ENCODE measurements at regions not wholly inside any gene's neighbourhood (a gene's known extent, or its start where the extent isn't known, plus 50 kb on each side); places are given as distances from the start of the nearest gene placed in this dataset.

DNA sequence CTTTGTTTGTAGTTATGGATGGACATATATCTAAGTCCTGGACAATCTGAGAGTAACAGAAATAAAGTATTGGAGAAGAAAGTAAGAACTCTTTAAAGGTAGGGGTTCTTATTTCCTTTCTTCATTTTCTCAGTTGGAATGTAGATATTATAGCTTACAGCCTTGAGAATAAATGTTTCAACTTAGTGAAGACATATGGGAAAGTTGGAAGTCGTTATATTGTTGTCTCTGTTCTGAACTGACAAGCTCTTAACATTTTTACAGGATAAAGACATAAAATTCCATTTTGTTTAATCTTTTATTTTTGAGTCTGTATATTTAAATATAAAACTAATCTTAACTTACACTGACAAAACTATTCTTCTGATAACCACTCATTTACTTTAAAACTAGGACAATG, 2187.5 kb upstream of the ACO1 start:
- TF ChIP-seq CTCF (IDR thresholded peaks at IDR 0.05): no peak
- H3K4me1 ChIP-seq: no peaks in the 10 kb centered on the region
- H3K9ac ChIP-seq (ENCODE audit: low read depth in 2 of 2, low read length in 2 of 2): no peak overlapping the region
- no peak overlapping the region for H3K4me3 ChIP-seq
- H3K36me3 ChIP-seq: no peaks in the 10 kb centered on the region
- H3K9me3 ChIP-seq: no peaks in the 10 kb centered on the region
- DNase-seq: no peak
- intact Hi-C loops (cut with DNase I): no loop called here
- H3K27me3 ChIP-seq: no peaks in the 10 kb centered on the region
- H3K27ac ChIP-seq: no peak overlapping the region

DNA sequence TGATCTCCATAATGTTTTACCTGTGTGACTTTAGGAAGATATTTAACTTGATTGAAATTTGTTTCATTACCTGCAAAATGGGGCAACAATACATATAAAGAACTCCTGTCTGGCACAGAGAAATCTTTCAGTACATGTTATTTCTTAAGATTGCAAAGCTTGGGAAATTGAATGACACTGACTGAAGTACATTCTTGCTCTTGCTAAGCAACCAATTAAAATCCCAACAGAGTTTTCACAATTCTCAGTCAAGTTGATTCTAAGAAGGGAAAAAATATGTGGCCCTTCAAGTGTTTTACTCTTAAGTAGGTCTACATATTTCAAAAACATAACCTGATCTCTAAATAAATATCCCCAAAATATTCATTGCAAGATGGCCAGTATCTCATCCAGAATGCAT, 2187.0 kb upstream of the ACO1 start:
- Histone ChIP-seq H3K36me3 (no peaks in the 10 kb centered on the region), H3K4me1 (no peaks in the 10 kb centered on the region), H3K27me3 (no peaks in the 10 kb centered on the region), H3K4me3 (no peak overlapping the region), H3K9ac (ENCODE audit: low read depth in 2 of 2, low read length in 2 of 2) (no peak overlapping the region), H3K9me3 (no peaks in the 10 kb centered on the region), H3K27ac (no peak overlapping the region)
- DNase-seq: no peak
- intact Hi-C loops (cut with DNase I): no loop called here
- no peak for TF ChIP-seq CTCF (IDR thresholded peaks at IDR 0.05)

DNA sequence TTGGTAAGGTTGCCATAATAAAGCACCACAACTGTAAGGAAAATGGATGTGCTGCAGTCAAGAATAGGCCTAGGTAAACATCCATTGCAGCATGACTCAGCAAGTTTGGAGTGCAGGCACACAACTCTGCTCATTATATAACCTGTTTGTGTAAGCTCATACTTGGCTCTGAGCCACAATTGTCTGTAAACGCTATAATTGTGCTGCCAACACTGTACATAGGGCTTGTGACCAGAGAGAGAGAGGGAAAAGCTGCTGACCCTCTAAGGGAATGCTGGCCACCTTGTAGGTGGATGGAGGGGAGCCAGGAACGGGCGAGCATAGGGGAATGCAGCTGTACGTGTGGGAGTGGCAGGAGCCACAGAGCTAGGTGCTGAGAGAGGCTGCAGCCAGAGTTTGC, 2186.5 kb upstream of the ACO1 start:
- Histone ChIP-seq H3K27me3 (no peaks in the 10 kb centered on the region), H3K27ac (no peak overlapping the region), H3K36me3 (no peaks in the 10 kb centered on the region), H3K4me1 (no peaks in the 10 kb centered on the region), H3K9ac (ENCODE audit: low read depth in 2 of 2, low read length in 2 of 2) (no peak overlapping the region), H3K4me3 (no peak overlapping the region), H3K9me3 (no peaks in the 10 kb centered on the region)
- TF ChIP-seq CTCF (IDR thresholded peaks at IDR 0.05): no peak
- DNase-seq: no peak
- intact Hi-C loops (cut with DNase I): no loop called here

GRCh38 chr9:30198463-30199309, 2185.8 kb upstream of the ACO1 start:
- H3K27me3 ChIP-seq: no peaks in the 10 kb centered on the region
- no peak overlapping the region for H3K27ac ChIP-seq
- no peak for TF ChIP-seq CTCF (IDR thresholded peaks at IDR 0.05)
- no peak overlapping the region for H3K9ac ChIP-seq (ENCODE audit: low read depth in 2 of 2, low read length in 2 of 2)
- no peaks in the 10 kb centered on the region for H3K9me3 ChIP-seq
- H3K36me3 ChIP-seq: no peaks in the 10 kb centered on the region
- intact Hi-C loops (cut with DNase I): no loop called here
- no peak for DNase-seq
- no peaks in the 10 kb centered on the region for H3K4me1 ChIP-seq
- H3K4me3 ChIP-seq: no peak overlapping the region

- Histone ChIP-seq H3K9me3 (no peaks in the 10 kb centered on the region), H3K27me3 (no peaks in the 10 kb centered on the region), H3K36me3 (no peaks in the 10 kb centered on the region), H3K27ac (no peak overlapping the region), H3K4me1 (no peaks in the 10 kb centered on the region), H3K4me3 (no peak overlapping the region), H3K9ac (ENCODE audit: low read depth in 2 of 2, low read length in 2 of 2) (no peak overlapping the region)
- TF ChIP-seq CTCF (IDR thresholded peaks at IDR 0.05): no peak
- intact Hi-C loops (cut with DNase I): no loop called here
- DNase-seq: no peak
Observed at GRCh38 chr9:30201024-30201423, 2183.4 kb upstream of the ACO1 start.
